GM18868 (cell line): ENCODE measurements at regions not wholly inside any gene's neighbourhood (a gene's known extent, or its start where the extent isn't known, plus 50 kb on each side); places are given as distances from the start of the nearest gene placed in this dataset.
"Not testable (repeated sequence)": the region's sequence is repeated elsewhere in the genome, so short reads cannot be mapped to it uniquely, and the experiment has no call there.

Experiments
- ATAC-seq: cut with Tn5 transposase; IDR thresholded peaks from one replicate; pipeline ENCODE4 v1.9.1; 2021; ENCODE audit warnings: mild to moderate bottlenecking, moderate library complexity; ENCODE audit not compliant: unreplicated experiment

GRCh38 chr5:56313596-56313995, 80.5 kb upstream of the ANKRD55 start:
- ATAC-seq = no peak

- no peak for ATAC-seq
Observed at GRCh38 chr5:56313004-56313531, 79.9 kb upstream of the ANKRD55 start.

GRCh38 chr5:56311306-56311905, 78.3 kb upstream of the ANKRD55 start:
- ATAC-seq = no peak

GRCh38 chr5:56310711-56311204, 77.6 kb upstream of the ANKRD55 start:
- ATAC-seq = no peak

- ATAC-seq = no peak
Observed at GRCh38 chr5:56309262-56309826, 76.2 kb upstream of the ANKRD55 start.

- no peak for ATAC-seq
Observed at GRCh38 chr5:56307714-56308333, 74.7 kb upstream of the ANKRD55 start.

GRCh38 chr5:56306433-56307150, 73.5 kb upstream of the ANKRD55 start:
- ATAC-seq = no peak

- ATAC-seq = no peak
Observed at GRCh38 chr5:56305001-56305950, 72.1 kb upstream of the ANKRD55 start.

GRCh38 chr5:56303511-56303910, 70.4 kb upstream of the ANKRD55 start:
- ATAC-seq = no peak

- no peak for ATAC-seq
Observed at GRCh38 chr5:56302027-56302426, 68.9 kb upstream of the ANKRD55 start.

- no peak for ATAC-seq
Observed at GRCh38 chr5:56301069-56301468, 67.9 kb upstream of the ANKRD55 start.

- no peak for ATAC-seq
Observed at GRCh38 chr5:56299212-56299611, 66.1 kb upstream of the ANKRD55 start.

- ATAC-seq = no peak
Observed at GRCh38 chr5:56298336-56299090, 65.4 kb upstream of the ANKRD55 start.

GRCh38 chr5:56297851-56298250, 64.7 kb upstream of the ANKRD55 start:
- ATAC-seq = no peak

GRCh38 chr5:56295311-56295710, 62.2 kb upstream of the ANKRD55 start:
- ATAC-seq = not testable (repeated sequence)

GRCh38 chr5:56294354-56294753, 61.2 kb upstream of the ANKRD55 start:
- ATAC-seq = no peak

GRCh38 chr5:56292874-56293273, 59.7 kb upstream of the ANKRD55 start:
- ATAC-seq = not testable (repeated sequence)

- ATAC-seq = no peak
Observed at GRCh38 chr5:56291661-56292374, 58.7 kb upstream of the ANKRD55 start.

- no peak for ATAC-seq
Observed at GRCh38 chr5:56291079-56291643, 58.0 kb upstream of the ANKRD55 start.
